GM23338 (cell line): ENCODE measurements at regions not wholly inside any gene's neighbourhood (a gene's known extent, or its start where the extent isn't known, plus 50 kb on each side); places are given as distances from the start of the nearest gene placed in this dataset.

Experiments used
- ATAC-seq: fragments of 200-7000 bp; cut with Tn5 transposase; 3 replicates; pipeline ENCODE4 v1.9.1; 2020
- DNase-seq: peaks from one replicate; pipeline ENCODE4 v3.0.0-alpha.2; 2015; ENCODE audit warnings: low spot score
- H2AFZ ChIP-seq: fragments of 200-600 bp; sonication (generic); 2 replicates; pipeline ENCODE4 v1.8.0; 2016; ENCODE audit warnings: antibody characterized with exemption, mild to moderate bottlenecking, moderate library complexity
- H3F3A ChIP-seq: fragments of 200-600 bp; sonication (generic); replicated peaks from 2 replicates; pipeline ENCODE4 v1.8.0; 2017; ENCODE audit warnings: antibody characterized with exemption, mixed run types, low read depth
- H3K27ac ChIP-seq: fragments of 200-600 bp; sonication (generic); 2 replicates; pipeline ENCODE4 v1.6.1; 2016; ENCODE audit warnings: low read depth
- H3K27me3 ChIP-seq: fragments of 200-600 bp; sonication (generic); 2 replicates; pipeline ENCODE4 v1.8.0; 2016; ENCODE audit warnings: mild to moderate bottlenecking, mixed run types, moderate library complexity; ENCODE audit not compliant: insufficient read depth
- H3K36me3 ChIP-seq: fragments of 200-600 bp; sonication (generic); 2 replicates; pipeline ENCODE4 v1.8.0; 2016; ENCODE audit warnings: mild to moderate bottlenecking; ENCODE audit not compliant: insufficient read depth
- H3K4me1 ChIP-seq: fragments of 200-600 bp; sonication (generic); 2 replicates; pipeline ENCODE4 v1.8.0; 2016; ENCODE audit warnings: mild to moderate bottlenecking, moderate library complexity; ENCODE audit not compliant: insufficient read depth
- H3K4me2 ChIP-seq: fragments of 200-600 bp; sonication (generic); 2 replicates; pipeline ENCODE4 v1.7.1; 2017; ENCODE audit warnings: mixed run types
- H3K4me3 ChIP-seq: fragments of 200-600 bp; sonication (generic); 2 replicates; pipeline ENCODE4 v1.6.1; 2016; ENCODE audit warnings: mixed run types
- H3K79me2 ChIP-seq: fragments of 200-600 bp; sonication (generic); replicated peaks from 2 replicates; pipeline ENCODE4 v1.8.0; 2017; ENCODE audit warnings: mild to moderate bottlenecking; ENCODE audit not compliant: insufficient read depth
- H3K9me2 ChIP-seq: fragments of 200-600 bp; sonication (generic); 2 replicates; pipeline ENCODE4 v1.8.0; 2017; ENCODE audit not compliant: insufficient read depth
- H4K20me1 ChIP-seq: fragments of 200-600 bp; sonication (generic); replicated peaks from 2 replicates; pipeline ENCODE4 v1.8.0; 2017; ENCODE audit warnings: mild to moderate bottlenecking; ENCODE audit not compliant: insufficient read depth
- H3K27ac Mint-ChIP-seq: 2 replicates; pipeline ENCODE4 v1.8.0; 2020; ENCODE audit warnings: inconsistent platforms, mild to moderate bottlenecking, moderate library complexity, mixed read lengths
- H3K27me3 Mint-ChIP-seq: 3 replicates; pipeline ENCODE4 v1.8.0; 2022; ENCODE audit warnings: low read depth, mild to moderate bottlenecking, moderate library complexity, mixed read lengths, inconsistent platforms; ENCODE audit not compliant: insufficient read depth, poor library complexity
- H3K36me3 Mint-ChIP-seq: 3 replicates; pipeline ENCODE4 v1.8.0; 2021; ENCODE audit warnings: low read depth, mild to moderate bottlenecking, inconsistent platforms, moderate library complexity, mixed read lengths
- H3K4me1 Mint-ChIP-seq: 3 replicates; pipeline ENCODE4 v1.8.0; 2020; ENCODE audit warnings: mild to moderate bottlenecking, inconsistent platforms, mixed read lengths
- H3K4me3 Mint-ChIP-seq: 3 replicates; pipeline ENCODE4 v1.8.0; 2021; ENCODE audit warnings: moderate library complexity, mild to moderate bottlenecking, inconsistent platforms, mixed read lengths
- H3K9me3 Mint-ChIP-seq: 3 replicates; pipeline ENCODE4 v1.8.0; 2020; ENCODE audit warnings: moderate library complexity, mild to moderate bottlenecking, inconsistent platforms, mixed read lengths
- CREB1 ChIP-seq: fragments of 250-450 bp; sonication (Bioruptor Pico); IDR thresholded peaks from 2 replicates; pipeline ENCODE4 v1.5.0; 2020; ENCODE audit warnings: low read depth, mild to moderate bottlenecking, moderate library complexity
- EZH2 ChIP-seq: fragments of 200-600 bp; sonication (generic); IDR thresholded peaks from one replicate; pipeline ENCODE4 v1.8.0; 2017; ENCODE audit warnings: antibody characterized with exemption, mild to moderate bottlenecking, low read depth; ENCODE audit not compliant: unreplicated experiment
- EZH2phosphoT487 ChIP-seq: fragments of 200-600 bp; sonication (generic); IDR thresholded peaks from one replicate; pipeline ENCODE4 v1.8.1; 2018; ENCODE audit warnings: antibody characterized with exemption; ENCODE audit not compliant: unreplicated experiment
- JUNB ChIP-seq: IDR thresholded peaks from one replicate; pipeline ENCODE4 v1.6.1; 2016; ENCODE audit warnings: antibody characterized with exemption; ENCODE audit not compliant: unreplicated experiment
- NANOG ChIP-seq: IDR thresholded peaks from 2 replicates; pipeline ENCODE4 v1.6.1; 2016; ENCODE audit warnings: antibody characterized with exemption, borderline replicate concordance
- POLR2AphosphoS5 ChIP-seq: IDR thresholded peaks from 2 replicates; pipeline ENCODE4 v1.6.1; 2016; ENCODE audit warnings: antibody characterized with exemption, low read depth
- REST ChIP-seq: IDR thresholded peaks from one replicate; pipeline ENCODE4 v1.6.1; 2018; ENCODE audit warnings: antibody characterized with exemption; ENCODE audit not compliant: unreplicated experiment
- STAT1 ChIP-seq: IDR thresholded peaks from one replicate; pipeline ENCODE4 v1.6.1; 2016; ENCODE audit warnings: antibody characterized with exemption; ENCODE audit not compliant: unreplicated experiment
- ZNF114 ChIP-seq: fragments of 250-450 bp; sonication (Bioruptor Pico); IDR thresholded peaks from 2 replicates; pipeline ENCODE4 v1.5.0; 2020; ENCODE audit warnings: mild to moderate bottlenecking, moderate library complexity
- ZNF331 ChIP-seq: fragments of 250-450 bp; sonication (Bioruptor Pico); IDR thresholded peaks from 2 replicates; pipeline ENCODE4 v1.5.0; 2020; ENCODE audit warnings: low read depth, mild to moderate bottlenecking, moderate library complexity
- TF ChIP-seq, protein P1 (sequence below), 2 experiments: fragments of 200-600 bp in 1 of 2; sonication (generic) in 1 of 2; conservative IDR thresholded peaks; 2 replicates each; pipeline versions ENCODE4 v1.5.1 to v1.6.1; 2016 to 2017; ENCODE audit warnings: antibody characterized with exemption in 2 of 2, low read depth in 2 of 2, mild to moderate bottlenecking in 2 of 2, moderate library complexity in 1 of 2
- TF ChIP-seq, protein P2 (sequence below): fragments of 250-450 bp; sonication (Bioruptor Pico); IDR thresholded peaks from 2 replicates; pipeline ENCODE4 v1.5.0; 2020; ENCODE audit warnings: mild to moderate bottlenecking, moderate library complexity
- TF ChIP-seq, protein P3 (sequence below): IDR thresholded peaks from 2 replicates; pipeline ENCODE4 v1.6.1; 2016; ENCODE audit warnings: antibody characterized with exemption

GRCh38 chr11:95542868-95543551, 246.6 kb downstream of the FAM76B start:
- H3K4me1 Mint-ChIP-seq = no peaks in the 10 kb centered on the region
- Histone ChIP-seq H3K27me3 (no peaks in the 10 kb centered on the region), H3K4me1 (no peaks in the 10 kb centered on the region), H3K79me2 (no peaks in the 10 kb centered on the region), H2AFZ (no peak overlapping the region), H3K36me3 (no peaks in the 10 kb centered on the region), H3K27ac (no peak overlapping the region), H3K4me2 (no peak overlapping the region), H3K9me2 (0 out of 2 replicates have a peak, but pooled peaks cover 13% of the 10 kb centered on the region), H3K4me3 (no peak overlapping the region), H4K20me1 (no peaks in the 10 kb centered on the region), H3F3A (no peaks in the 10 kb centered on the region)
- no peak overlapping the region for H3K4me3 Mint-ChIP-seq
- H3K27me3 Mint-ChIP-seq = no peaks in the 10 kb centered on the region
- H3K36me3 Mint-ChIP-seq = no peaks in the 10 kb centered on the region
- no peak for ATAC-seq
- no peak for DNase-seq
- TF ChIP-seq, protein P1, sequence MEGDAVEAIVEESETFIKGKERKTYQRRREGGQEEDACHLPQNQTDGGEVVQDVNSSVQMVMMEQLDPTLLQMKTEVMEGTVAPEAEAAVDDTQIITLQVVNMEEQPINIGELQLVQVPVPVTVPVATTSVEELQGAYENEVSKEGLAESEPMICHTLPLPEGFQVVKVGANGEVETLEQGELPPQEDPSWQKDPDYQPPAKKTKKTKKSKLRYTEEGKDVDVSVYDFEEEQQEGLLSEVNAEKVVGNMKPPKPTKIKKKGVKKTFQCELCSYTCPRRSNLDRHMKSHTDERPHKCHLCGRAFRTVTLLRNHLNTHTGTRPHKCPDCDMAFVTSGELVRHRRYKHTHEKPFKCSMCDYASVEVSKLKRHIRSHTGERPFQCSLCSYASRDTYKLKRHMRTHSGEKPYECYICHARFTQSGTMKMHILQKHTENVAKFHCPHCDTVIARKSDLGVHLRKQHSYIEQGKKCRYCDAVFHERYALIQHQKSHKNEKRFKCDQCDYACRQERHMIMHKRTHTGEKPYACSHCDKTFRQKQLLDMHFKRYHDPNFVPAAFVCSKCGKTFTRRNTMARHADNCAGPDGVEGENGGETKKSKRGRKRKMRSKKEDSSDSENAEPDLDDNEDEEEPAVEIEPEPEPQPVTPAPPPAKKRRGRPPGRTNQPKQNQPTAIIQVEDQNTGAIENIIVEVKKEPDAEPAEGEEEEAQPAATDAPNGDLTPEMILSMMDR (conservative IDR thresholded peaks at IDR 0.05; ENCODE audit: low read depth in 2 of 2) = no peak
- TF ChIP-seq, protein P2, sequence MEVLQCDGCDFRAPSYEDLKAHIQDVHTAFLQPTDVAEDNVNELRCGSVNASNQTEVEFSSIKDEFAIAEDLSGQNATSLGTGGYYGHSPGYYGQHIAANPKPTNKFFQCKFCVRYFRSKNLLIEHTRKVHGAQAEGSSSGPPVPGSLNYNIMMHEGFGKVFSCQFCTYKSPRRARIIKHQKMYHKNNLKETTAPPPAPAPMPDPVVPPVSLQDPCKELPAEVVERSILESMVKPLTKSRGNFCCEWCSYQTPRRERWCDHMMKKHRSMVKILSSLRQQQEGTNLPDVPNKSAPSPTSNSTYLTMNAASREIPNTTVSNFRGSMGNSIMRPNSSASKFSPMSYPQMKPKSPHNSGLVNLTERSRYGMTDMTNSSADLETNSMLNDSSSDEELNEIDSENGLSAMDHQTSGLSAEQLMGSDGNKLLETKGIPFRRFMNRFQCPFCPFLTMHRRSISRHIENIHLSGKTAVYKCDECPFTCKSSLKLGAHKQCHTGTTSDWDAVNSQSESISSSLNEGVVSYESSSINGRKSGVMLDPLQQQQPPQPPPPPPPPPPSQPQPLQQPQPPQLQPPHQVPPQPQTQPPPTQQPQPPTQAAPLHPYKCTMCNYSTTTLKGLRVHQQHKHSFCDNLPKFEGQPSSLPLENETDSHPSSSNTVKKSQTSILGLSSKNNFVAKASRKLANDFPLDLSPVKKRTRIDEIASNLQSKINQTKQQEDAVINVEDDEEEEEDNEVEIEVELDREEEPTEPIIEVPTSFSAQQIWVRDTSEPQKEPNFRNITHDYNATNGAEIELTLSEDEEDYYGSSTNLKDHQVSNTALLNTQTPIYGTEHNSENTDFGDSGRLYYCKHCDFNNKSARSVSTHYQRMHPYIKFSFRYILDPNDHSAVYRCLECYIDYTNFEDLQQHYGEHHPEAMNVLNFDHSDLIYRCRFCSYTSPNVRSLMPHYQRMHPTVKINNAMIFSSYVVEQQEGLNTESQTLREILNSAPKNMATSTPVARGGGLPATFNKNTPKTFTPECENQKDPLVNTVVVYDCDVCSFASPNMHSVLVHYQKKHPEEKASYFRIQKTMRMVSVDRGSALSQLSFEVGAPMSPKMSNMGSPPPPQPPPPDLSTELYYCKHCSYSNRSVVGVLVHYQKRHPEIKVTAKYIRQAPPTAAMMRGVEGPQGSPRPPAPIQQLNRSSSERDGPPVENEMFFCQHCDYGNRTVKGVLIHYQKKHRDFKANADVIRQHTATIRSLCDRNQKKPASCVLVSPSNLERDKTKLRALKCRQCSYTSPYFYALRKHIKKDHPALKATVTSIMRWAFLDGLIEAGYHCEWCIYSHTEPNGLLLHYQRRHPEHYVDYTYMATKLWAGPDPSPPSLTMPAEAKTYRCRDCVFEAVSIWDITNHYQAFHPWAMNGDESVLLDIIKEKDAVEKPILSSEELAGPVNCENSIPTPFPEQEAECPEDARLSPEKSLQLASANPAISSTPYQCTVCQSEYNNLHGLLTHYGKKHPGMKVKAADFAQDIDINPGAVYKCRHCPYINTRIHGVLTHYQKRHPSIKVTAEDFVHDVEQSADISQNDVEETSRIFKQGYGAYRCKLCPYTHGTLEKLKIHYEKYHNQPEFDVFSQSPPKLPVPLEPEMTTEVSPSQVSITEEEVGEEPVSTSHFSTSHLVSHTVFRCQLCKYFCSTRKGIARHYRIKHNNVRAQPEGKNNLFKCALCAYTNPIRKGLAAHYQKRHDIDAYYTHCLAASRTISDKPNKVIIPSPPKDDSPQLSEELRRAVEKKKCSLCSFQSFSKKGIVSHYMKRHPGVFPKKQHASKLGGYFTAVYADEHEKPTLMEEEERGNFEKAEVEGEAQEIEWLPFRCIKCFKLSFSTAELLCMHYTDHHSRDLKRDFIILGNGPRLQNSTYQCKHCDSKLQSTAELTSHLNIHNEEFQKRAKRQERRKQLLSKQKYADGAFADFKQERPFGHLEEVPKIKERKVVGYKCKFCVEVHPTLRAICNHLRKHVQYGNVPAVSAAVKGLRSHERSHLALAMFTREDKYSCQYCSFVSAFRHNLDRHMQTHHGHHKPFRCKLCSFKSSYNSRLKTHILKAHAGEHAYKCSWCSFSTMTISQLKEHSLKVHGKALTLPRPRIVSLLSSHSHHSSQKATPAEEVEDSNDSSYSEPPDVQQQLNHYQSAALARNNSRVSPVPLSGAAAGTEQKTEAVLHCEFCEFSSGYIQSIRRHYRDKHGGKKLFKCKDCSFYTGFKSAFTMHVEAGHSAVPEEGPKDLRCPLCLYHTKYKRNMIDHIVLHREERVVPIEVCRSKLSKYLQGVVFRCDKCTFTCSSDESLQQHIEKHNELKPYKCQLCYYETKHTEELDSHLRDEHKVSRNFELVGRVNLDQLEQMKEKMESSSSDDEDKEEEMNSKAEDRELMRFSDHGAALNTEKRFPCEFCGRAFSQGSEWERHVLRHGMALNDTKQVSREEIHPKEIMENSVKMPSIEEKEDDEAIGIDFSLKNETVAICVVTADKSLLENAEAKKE (CRISPR knock-in tag) = no peak
- TF ChIP-seq JUNB (no peak), POLR2AphosphoS5 (no peak), EZH2 (no peak), STAT1 (no peak), EZH2phosphoT487 (no peak), NANOG (no peak), CREB1 (CRISPR knock-in tag) (no peak), ZNF331 (CRISPR knock-in tag) (no peak), REST (no peak), ZNF114 (CRISPR knock-in tag) (no peak)
- TF ChIP-seq, protein P3, sequence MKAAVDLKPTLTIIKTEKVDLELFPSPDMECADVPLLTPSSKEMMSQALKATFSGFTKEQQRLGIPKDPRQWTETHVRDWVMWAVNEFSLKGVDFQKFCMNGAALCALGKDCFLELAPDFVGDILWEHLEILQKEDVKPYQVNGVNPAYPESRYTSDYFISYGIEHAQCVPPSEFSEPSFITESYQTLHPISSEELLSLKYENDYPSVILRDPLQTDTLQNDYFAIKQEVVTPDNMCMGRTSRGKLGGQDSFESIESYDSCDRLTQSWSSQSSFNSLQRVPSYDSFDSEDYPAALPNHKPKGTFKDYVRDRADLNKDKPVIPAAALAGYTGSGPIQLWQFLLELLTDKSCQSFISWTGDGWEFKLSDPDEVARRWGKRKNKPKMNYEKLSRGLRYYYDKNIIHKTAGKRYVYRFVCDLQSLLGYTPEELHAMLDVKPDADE = no peak
- H3K9me3 Mint-ChIP-seq = no peaks in the 10 kb centered on the region
- no peak overlapping the region for H3K27ac Mint-ChIP-seq
